Left cardiac atrium (tissue), 4 donors: ENCODE measurements at regions not wholly inside any gene's neighbourhood (a gene's known extent, or its start where the extent isn't known, plus 50 kb on each side); places are given as distances from the start of the nearest gene placed in this dataset.

Experiments
- ATAC-seq, 2 donors: fragments of 200-7000 bp; cut with Tn5 transposase; one replicate each; pipeline ENCODE4 v1.9.1; 2020; ENCODE audit warnings: mild to moderate bottlenecking in 2 of 2, moderate library complexity in 2 of 2
- DNase-seq: peaks from one replicate; pipeline ENCODE4 v3.0.0-alpha.2; 2020
- intact Hi-C, 2 donors: fragments of 100-400 bp; cut with DNase I; formaldehyde crosslinking; loops; one replicate each; pipeline versions ENCODE4 v1.14.1 to v1.15.1; 2022 to 2023
- donor health status: DM: no; HTN: yes; CAD: no.
- donor health status: DM: no; HTN: yes; CAD: no; lungs with severe emphysema.
- donor health status: DM: yes; HTN: yes; CAD: no.
- donor health status: Dilated cardiomyopathy.

DNA sequence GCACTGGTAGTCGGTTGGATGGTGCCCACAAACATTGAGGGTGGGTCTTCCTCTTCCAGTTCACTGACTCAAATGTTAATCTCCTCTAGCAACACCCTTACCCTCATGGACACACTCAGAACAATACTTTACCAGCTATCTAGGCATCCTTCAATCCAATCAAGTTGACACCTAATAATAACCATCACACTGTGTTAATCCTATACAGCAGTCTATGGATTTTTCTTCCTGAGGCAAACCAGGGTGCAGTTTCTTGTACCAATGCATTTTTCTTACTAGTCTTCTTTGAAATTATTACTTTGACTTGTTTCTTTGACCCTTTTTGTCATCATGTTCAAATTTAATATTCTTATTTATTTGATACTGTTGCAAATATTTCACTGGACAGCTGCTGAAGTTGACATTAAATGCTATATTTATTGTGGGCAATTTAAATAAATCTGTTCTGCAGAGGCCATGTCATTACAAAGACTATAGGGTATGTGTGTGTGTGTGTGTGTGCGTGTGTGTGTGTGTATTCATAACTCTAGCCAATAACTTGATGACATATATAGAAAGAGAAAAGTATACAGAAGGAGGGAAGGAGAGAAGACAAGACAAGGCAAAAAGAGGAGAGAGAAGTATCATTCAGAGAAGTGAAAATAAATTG is 884.8 kb upstream of the NEGR1 start:
- ATAC-seq (no peak), DNase-seq (no peak)
- intact Hi-C loops, result no loop called here

GRCh38 chr1:73162564-73162963 is 880.2 kb upstream of the NEGR1 start:
- intact Hi-C loops, result no loop called here
- DNase-seq (no peak), ATAC-seq (no peak)

GRCh38 chr1:73161418-73161817 is 879.1 kb upstream of the NEGR1 start:
- intact Hi-C loops, result no loop called here
- ATAC-seq (no peak), DNase-seq (no peak)

DNA sequence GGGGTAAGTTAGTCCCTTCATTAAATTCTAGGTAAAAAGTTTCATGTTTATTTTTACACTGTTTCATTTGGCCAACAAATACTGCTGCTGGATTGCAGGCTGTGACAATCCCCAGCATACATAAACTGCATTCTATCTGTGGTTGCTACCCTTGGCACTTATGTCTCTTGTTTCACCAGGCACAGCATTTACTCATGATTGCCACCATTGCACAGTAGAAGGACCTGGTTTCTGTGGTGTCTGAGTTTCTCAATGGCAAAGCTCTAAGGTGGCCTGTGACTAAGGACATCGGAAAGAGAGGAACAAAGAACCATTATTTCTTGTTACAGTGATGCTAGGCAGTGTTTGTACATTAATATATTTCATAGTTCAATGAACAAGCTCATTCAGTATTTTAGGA is 878.4 kb upstream of the NEGR1 start:
- intact Hi-C loops, result no loop called here
- ATAC-seq, result no peak
- no peak for DNase-seq

- DNase-seq, result no peak
- no peak for ATAC-seq
- intact Hi-C loops, result no loop called here
Observed at GRCh38 chr1:73144311-73144710, 862.0 kb upstream of the NEGR1 start.

DNA sequence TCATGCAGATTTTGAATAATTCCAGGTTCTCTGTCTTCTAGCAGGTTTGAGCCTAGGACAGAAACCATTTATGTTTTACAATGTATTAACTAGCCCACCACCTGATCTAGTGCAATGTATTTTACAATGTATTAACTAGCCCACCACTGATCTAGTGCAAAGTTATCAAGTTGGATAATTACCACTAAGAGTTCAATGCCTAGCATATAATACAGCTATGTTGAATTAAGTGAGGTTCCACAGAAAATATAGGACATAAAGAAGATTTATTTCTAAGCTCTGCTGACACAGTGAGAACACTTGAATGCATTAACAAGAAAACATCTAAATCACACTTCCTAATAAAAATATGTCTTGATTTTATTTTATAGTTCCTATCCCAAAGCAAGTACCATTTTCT is 854.6 kb upstream of the NEGR1 start:
- ATAC-seq (no peak), DNase-seq (no peak)
- intact Hi-C loops, result no loop called here

DNA sequence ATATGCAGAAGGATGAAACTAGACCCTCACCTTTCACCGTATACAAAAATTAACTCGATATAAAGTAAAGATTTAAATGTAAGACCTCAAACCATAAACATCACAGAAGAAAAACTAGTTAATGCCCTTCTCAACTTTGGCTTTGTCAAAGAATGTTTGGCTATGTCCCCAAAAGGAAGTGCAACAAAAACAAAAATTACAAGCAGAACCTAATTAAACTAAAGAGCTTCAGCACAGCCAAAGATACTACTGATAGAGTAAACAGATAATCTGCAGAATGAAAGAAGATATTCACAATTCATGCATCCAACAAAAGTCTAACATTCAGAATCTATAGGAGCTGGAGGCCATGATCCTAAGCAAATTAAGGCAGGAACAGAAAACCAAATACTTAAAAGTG is 824.6 kb upstream of the NEGR1 start:
- ATAC-seq (no peak), DNase-seq (no peak)
- intact Hi-C loops, result no loop called here

- ATAC-seq, result no peak
- intact Hi-C loops, result no loop called here
- no peak for DNase-seq
Observed at GRCh38 chr1:73105755-73106154, 823.4 kb upstream of the NEGR1 start.

DNA sequence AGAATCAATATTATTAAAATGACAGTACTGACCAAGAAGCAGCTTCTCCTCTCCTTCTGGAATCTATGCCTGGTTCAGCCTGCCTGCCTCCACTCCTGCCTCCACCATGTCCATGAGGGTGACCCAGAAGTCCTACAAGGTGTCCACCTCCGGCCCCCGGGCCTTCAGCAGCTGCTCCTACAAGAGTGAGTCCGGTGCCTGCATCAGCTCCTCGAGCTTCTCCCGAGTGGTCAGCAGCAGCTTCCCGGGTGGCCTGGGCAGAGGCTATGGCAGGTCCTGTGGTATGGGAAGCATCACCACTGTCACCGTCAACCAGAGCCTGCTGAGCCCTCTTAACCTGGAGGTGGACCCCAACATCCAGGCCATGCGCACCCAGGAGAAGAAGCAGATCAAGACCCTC is 822.4 kb upstream of the NEGR1 start:
- ATAC-seq, result no peak
- no peak for DNase-seq
- intact Hi-C loops, result no loop called here

- intact Hi-C loops, result no loop called here
- no peak for DNase-seq
- no peak for ATAC-seq
Observed at GRCh38 chr1:73100216-73100615, 817.9 kb upstream of the NEGR1 start.

DNA sequence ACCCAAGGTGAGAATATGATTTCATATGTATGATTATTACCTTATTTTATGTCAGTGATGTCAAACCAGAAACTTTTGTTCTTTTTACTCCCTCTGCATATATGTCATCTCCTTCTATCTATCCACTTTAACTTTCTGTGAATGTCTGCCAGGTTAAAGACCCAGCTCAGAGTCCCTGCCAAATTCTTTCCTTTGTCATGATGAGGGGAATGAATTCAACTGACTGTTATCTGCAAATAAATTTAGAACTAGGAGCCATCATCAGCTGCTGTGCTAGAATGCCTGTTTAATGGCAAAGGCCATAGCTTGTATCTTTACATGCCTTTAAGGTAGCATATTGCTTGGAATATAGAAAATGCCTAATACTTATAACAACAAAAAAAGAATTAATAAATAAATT is 815.6 kb upstream of the NEGR1 start:
- intact Hi-C loops, result no loop called here
- DNase-seq, result no peak
- ATAC-seq, result no peak

GRCh38 chr1:73096841-73097240 is 814.5 kb upstream of the NEGR1 start:
- no peak for ATAC-seq
- intact Hi-C loops, result no loop called here
- DNase-seq, result no peak

- no peak for DNase-seq
- intact Hi-C loops, result no loop called here
- ATAC-seq, result no peak
Observed at GRCh38 chr1:73092383-73092782, 810.0 kb upstream of the NEGR1 start.

DNA sequence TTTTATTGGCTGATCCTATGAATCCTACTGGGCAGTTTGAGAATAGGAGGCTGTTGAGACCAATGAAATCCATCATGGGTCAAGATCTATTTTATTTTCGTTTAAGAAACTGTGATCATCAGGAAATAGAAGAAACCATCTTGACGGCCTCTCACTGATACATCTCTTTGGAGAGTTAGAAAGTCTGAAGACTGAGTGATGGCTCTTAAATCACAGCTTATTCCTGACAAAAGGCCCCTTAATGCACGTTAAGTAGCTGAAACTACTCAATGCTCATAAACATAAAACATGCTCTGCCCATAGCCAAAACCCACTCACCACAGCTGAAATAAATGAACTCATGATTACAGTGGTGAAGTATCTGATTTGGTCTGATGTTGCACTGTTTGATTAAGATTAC is 784.5 kb upstream of the NEGR1 start:
- ATAC-seq (no peak), DNase-seq (no peak)
- intact Hi-C loops, result no loop called here

DNA sequence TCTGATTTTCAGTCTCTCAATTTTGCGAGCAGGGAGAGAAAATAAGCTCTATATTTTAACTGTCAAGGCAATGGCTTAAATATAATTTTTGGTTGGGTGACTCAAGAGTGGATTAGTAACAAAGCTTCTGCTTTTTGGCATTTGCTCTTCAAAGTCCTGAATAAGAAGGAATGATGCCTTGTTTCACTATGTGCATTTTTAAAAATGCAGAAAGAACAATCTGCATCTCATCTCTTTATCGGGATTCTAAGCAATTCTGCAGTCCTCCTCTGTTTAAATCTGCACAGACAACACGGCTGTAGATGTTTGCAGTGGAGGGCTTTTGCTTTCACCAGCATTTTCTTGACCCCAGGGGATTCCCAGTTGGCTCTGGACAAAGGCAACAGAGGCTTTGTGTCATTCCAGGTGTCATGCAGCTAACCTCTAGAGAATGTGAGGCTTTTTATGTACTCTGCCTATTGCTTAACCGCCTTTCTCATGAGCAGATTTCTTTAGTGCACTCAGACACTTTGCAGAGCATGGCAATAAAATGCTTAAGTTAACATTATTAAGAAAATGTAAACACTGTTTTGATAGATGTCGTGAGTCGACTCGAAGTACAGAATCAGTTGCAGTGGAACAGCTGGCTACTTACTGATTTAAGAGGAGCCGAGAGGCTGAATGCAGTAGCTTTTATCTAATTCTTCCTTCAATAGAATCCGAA is 783.2 kb upstream of the NEGR1 start:
- no peak for ATAC-seq
- intact Hi-C loops, result no loop called here

GRCh38 chr1:73056826-73057225 is 774.5 kb upstream of the NEGR1 start:
- ATAC-seq, result no peak
- intact Hi-C loops, result no loop called here
- DNase-seq, result no peak

More for the DNA sequence above, 783.2 kb upstream of the NEGR1 start:
- no peak for DNase-seq

DNA sequence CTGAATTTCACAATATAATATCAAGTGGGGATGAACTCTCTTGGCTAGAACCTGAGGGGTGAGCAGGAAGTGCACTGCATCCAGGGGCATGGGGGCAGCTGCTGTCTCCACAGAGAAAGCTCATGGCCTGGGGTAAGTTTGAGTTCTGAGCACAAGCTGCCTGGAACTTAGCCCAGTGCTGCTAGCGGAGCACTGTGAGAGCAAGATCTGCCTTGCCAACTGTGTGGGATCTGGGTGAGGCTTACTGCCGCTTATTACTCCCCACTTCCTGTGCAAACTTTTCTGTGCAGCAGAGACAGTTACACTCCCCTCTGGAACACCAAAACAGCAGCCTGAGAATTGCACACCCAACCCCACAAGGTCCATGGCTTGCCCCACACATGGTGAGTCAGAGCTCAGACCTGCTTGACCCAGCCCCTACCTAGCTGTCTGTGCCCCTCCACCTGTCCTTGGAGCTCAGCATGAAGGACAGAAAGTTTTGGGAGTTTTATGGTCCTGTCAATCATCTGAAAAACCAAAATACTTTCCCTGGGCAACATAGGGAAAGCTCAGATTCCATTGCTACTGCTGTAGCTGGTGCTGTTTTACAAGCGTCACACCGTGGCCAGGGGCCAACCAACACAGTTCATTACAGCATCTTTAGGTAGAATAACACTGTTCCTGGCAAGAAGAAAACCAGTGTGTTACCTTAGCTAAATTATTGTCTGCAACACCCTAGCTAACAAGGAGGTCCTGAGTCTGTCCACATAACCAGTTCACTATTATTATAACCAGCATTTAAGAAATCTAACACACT is 762.1 kb upstream of the NEGR1 start:
- ATAC-seq, result no peak
- no peak for DNase-seq
- intact Hi-C loops, result no loop called here

GRCh38 chr1:73042403-73042802 is 760.1 kb upstream of the NEGR1 start:
- ATAC-seq (no peak), DNase-seq (no peak)
- intact Hi-C loops, result no loop called here

- DNase-seq, result no peak
- intact Hi-C loops, result no loop called here
- no peak for ATAC-seq
Observed at GRCh38 chr1:73040811-73041210, 758.5 kb upstream of the NEGR1 start.

- no peak for ATAC-seq
Observed at GRCh38 chr1:73034271-73034670, 751.9 kb upstream of the NEGR1 start.

GRCh38 chr1:73033640-73034039 is 751.3 kb upstream of the NEGR1 start:
- no peak for ATAC-seq
- intact Hi-C loops, result no loop called here
- no peak for DNase-seq

More at GRCh38 chr1:73034271-73034670, 751.9 kb upstream of the NEGR1 start:
- no peak for DNase-seq
- intact Hi-C loops, result no loop called here
